ENCODE measurements at regions not wholly inside any gene's neighbourhood (a gene's known extent, or its start where the extent isn't known, plus 50 kb on each side); places are given as distances from the start of the nearest gene placed in this dataset.
"Not testable (repeated sequence)": the region's sequence is repeated elsewhere in the genome, so short reads cannot be mapped to it uniquely, and the experiment has no call there.

DNA sequence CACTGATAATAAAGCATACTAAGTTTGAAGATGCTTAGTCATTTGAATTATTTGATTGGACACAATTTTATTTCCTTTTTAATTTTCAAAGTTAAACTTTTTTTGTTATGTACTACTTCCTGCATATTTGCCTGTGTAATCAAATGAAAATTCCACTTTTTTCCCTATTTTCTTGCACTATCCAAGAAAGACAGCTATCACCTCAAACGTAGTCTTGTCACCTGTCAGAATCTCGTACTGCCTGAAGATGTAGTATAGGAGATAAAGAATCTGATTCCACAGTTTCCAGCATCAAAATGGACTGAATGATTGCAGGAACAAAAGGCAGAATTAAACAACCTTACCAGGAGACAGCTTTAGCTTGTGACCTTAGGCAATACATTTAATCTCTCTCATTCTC lies 818.8 kb downstream of the MAT2B start:
- no peak for DNase-seq (ENCODE audit: low read depth in 4 of 4, low spot score in 2 of 4)

DNA sequence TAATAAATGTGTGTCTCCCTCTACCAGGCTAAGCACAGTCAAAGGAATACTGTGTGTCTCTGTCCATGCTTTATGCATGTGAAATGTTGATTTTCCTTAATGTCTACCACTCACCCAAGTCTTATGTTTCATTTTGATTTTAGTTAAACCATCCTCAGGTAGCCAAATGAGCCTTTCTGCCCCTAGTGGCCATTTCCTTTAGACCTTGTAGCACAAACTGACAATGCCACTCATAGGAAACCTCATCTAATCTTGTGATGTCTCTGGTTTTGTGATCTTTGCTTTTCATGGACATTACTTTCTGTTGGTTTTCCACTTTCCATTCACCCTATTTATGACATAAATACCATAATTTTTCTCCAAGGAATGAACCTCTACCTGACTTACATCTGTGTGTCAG lies 820.8 kb downstream of the MAT2B start:
- DNase-seq (ENCODE audit: low read depth in 4 of 4, low spot score in 2 of 4) = no peak

DNA sequence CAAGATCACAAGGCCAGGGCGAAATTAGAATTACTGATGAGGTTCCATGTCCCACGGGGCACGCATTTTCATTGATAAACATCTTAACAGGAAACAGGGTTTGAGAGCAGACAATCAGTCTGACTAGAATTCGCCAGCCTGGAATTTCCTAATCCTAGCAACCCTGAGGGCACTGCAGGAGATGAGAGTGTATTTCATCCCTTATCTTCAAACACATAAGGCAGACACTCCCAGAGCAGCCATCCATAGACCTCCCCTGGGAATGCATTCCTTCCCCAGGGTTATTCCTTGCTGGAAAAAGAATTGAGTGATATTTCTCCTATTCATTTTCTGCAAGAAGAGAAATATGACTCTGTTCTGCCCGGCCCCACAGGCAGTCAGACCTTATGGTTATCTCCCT lies 821.7 kb downstream of the MAT2B start:
- DNase-seq (ENCODE audit: low read depth in 4 of 4, low spot score in 2 of 4) = not testable (repeated sequence)

DNA sequence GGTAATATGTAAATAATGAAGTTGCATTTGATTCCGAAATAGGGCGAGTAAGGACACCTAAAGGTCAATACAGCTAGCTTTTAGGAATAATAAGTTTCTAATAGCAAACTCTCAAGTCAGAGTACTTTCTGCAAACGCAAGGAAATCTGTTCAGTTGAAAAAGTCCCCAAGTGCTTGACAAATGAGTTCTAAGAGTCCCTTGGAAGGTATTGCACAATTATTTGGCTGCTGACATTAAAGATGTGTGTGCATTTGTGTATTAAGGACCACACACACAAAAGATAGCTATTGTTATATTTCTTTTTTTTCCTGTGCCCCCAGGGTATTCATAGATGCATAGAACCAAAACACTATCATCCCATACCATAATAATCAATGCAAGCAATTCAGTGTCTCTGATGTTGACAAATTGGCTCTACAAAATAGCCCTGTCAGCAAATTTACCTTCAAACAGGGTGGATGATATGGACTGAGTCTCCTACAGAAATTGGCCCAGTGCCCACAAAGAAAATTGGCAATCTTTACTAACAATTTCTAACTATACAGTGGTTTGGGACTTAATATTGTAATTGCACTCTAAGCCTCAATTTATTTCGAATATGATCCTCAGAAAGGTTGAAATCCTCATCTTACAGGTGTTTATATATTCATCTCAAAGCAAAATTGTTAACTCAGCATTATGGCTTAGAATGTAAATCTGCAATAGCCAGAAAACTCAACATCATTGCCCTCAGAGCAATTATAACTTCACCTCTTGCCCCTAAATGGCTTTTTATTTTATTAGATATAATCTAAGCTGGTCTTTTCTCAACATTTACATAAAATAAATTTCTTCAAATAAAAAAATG lies 827.2 kb downstream of the MAT2B start:
- DNase-seq (ENCODE audit: low read depth in 4 of 4, low spot score in 2 of 4) = no peak

DNA sequence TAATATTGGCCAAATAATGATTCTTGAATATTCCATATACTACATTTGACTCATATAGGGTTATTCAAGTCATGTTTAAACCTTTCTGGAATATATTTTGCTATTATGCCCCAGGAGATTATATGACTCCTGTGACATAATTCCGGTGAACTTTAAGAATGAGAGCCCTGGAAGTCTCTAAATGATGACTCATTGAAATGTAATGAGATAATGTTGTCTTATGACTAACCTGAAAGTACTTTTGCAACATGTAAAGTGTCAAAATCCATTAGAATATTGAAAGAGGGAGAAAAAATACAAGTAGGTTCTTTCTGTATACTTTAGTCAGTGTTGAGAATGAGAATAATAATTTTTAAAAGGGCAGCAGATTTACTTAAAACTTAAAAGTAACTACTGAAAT lies 830.4 kb downstream of the MAT2B start:
- no peak for DNase-seq (ENCODE audit: low read depth in 4 of 4, low spot score in 2 of 4)

DNA sequence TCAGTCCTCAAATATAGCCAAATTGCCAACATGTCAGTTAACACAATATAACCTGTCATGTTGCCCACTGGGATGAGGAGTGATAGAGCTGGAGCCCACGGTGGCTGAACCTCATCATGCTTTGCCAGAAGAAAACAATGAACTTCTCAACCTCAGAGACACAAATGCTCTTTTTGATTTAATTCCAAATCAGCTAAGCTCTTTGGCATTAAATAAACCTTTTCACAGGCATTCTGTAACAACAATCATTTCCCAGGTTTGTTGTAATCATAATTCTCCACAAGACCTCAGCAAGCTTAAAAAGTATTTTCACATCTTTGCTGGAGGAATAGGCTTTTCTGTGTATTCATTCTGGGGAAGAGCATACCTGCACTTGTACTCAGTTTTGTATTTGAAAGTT lies 830.9 kb downstream of the MAT2B start:
- DNase-seq (ENCODE audit: low read depth in 4 of 4, low spot score in 2 of 4) = no peak

DNA sequence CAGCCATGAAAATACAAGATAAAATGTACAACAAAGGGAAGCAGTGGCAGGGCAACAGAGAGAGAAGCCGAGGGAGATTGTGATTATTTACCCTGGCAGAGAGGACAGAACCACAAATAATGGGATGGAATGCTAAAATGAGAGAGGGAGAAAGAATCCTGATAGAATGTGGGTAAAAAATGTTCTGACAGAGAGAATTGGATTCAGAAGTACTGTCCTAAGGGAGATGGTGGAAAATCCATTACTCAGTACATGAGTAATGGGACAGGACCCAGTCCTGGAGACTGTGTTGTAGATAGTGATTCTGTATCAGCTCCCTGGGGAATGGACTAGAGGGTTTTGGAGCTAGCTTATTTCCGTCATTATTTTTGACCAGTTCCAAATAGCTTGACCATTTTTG lies 831.5 kb downstream of the MAT2B start:
- no peak for DNase-seq (ENCODE audit: low read depth in 4 of 4, low spot score in 2 of 4)

DNA sequence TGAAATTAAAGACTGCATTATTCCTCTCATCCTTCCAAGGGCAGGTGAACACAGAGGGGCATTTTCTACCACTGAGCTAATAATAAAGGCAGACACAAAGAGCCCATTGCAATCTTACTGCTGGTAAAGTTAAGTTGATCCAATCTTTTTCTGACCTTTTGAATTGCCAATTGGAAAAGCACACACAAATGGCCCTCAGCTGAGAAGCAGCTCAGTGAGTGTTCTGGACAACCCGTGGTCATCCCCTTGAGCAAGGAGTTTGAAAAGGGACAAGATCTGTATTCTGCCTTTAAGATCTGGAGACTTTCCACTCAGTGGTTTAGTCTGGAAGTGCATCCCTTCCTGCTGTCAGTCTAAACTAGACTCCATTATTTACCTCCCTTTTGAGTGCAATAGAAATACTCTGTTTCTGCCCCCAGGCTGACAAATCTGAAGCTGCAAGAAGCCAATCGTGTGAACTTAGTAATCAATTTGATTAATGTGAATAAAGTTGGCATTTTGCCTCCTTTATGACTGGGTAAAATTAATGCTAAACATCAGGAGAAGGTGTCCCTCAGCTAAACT lies 835.7 kb downstream of the MAT2B start:
- DNase-seq (ENCODE audit: low read depth in 4 of 4, low spot score in 2 of 4) = no peak

DNA sequence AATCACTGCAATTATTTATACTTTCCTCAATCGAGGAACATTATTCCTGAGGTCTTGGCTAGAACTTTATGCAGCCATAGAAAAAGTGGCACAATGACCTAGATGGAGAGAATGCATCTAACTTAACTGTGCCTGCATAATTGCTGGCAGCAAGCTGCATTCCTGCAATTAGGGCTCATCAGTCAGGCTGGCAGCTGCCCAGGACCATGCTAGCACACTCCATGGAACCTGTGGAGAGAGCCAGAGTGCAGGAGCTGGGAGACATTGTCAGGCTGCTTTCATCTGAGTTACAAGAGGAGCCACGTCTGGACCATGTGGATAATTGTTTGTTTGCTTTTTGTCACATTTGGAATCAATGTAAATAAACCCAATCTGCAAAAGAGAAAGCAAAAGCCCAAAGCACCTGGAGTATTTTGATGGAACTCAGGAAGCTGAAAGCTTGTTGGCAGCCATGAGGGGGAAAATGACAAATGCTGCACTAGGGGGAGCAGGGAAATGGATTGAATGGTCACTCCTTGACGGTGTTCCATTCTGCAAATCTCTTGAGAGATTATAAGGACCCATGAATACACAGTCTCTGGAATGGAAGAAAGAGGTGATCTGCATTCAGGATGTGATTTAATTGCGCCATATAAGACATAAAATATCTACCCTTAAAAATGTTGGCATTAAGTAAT lies 839.9 kb downstream of the MAT2B start:
- DNase-seq (ENCODE audit: low read depth in 4 of 4, low spot score in 2 of 4) = no peak

DNA sequence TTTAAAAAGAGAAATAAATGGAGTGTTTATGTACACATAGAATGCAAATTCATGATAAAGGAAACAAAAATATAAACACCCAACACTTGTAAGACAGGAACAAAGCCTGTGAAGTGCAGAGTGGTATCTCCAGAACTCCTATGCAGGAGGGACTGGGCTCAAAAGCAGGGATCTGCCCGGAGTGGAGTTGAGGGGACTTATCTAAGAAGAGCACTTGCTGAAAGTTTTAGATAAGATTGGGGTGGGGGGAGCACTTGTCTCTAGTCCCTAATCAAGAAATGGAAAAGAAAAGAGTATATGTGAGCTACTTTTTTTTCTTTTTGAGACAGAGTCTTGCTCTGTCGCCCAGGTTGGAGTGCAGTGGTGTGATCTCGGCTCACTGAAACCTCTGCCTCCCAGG lies 840.4 kb downstream of the MAT2B start:
- no peak for DNase-seq (ENCODE audit: low read depth in 4 of 4, low spot score in 2 of 4)

DNA sequence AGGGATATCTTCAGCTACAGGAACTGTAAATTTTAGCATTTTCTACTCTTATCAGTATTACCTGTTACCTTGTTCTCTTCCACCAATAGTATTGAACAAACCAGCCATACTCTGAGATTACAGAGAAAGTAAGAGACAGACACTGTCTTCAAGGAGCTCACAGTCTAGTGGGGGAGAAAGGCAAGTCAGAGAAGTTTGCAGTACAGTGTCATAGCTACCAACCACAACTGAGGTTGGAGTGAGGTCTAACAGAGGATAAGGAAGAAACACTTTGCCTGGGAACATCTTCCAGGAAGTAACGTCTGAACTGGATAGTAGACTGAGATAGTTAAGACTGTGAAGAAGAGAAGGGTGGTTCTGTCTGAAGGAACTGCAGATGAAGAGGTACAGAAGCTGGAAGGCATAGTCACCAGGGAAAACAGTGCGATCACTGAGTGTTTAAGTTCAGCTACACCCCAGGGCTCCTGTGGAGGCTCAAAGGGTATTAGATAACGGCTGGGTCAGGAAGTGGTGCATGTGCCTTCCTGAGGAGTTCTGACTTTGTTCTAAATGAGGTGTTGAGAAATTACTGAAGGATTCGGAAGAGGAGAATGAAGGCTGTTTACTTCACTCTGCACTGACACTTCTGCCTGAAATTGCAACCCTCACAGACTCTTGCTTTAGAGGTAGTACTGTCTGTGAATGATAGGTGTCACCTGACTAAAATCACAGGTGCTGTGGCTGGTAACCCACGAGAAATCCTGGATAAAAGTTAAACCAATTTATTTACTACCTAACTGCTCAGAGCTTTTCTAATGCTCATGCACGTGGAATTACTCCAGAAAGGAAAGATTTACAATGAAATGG lies 841.6 kb downstream of the MAT2B start:
- no peak for DNase-seq (ENCODE audit: low read depth in 4 of 4, low spot score in 2 of 4)

DNA sequence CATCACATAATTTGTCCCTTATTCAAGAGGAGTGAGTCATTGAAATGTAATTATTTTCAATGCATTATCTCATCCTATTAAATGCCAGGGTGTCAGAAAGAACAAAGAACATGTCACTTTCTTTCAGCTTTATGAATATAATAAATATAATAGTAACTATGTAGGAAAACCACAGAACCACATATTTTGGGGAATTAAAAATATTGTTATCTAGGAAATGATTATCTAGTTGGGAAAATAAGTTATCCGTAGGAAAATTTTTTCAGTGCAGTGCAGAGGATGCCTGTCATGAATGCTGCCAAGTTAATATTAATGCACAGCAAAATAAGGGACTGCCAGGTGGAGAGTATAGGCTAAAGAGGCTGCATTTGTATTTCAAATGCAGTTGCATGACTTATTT lies 844.8 kb downstream of the MAT2B start:
- no peak for DNase-seq (ENCODE audit: low read depth in 4 of 4, low spot score in 2 of 4)

DNA sequence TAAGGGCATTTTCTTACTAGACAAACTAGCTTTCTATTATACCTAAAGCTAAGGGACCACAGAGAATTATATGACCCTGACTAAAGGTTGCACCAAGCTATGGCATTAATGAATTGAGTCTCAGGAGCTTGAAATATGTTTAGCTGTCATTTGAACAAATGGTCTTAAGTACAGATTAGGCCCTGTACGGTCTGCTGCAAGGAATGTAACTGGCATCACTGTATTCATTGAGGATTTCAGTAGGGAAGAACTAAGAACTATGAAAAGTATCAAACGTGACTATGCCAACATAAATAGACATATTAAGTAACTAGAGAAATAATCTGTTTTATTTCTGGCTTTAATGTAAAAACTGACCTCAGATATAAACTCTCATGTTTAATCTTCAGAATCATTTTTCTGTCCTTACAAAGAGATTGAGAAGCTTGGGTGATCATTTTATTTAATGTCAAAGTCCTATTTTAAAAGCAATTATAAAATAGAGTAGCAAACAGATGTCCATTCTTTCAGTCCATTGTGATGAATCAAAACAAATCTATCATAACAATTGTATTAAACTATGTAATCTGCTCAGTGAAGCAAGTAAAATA lies 845.9 kb downstream of the MAT2B start:
- DNase-seq (ENCODE audit: low read depth in 4 of 4, low spot score in 2 of 4) = no peak

DNA sequence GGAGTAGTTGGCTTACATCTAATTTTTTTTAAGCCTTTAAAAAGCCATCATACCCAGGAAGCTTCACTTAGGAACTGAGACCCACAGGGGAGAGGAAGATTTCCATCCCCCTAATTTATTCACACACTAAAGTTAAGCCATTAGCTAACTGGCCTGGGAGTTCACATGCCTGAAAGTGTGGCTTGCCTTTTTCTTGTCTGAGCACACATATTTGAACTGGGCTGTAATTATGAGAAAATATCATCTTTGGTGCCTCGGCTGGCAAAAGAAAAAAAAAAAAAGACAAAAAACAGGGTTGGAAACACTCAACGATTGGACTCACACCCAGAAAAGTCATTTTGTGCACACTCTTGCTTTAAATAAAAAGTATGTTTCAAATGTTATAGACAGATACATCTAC lies 847.3 kb downstream of the MAT2B start:
- DNase-seq (ENCODE audit: low read depth in 4 of 4, low spot score in 2 of 4) = no peak

DNA sequence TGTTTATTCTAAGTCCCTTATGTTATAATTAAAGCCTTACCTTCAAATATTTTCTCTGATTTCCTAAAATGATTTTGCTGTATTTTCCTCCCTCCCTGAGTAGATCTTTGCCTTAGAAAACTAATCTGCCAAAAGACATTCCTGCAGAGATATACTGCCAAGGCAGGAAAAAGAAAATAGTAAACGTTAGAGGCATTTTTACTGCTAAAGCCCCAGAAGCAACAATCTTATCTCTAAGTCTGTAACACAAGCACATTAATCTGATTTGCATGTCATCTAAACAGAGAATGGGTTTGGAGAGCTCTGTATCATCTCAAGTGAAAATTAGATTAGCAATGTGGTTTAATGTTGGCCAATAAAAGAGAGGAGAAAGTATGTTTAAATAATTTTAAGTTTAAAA lies 847.7 kb downstream of the MAT2B start:
- DNase-seq (ENCODE audit: low read depth in 4 of 4, low spot score in 2 of 4) = peak in 2 of 4 donors; percentile 7 to 12

DNA sequence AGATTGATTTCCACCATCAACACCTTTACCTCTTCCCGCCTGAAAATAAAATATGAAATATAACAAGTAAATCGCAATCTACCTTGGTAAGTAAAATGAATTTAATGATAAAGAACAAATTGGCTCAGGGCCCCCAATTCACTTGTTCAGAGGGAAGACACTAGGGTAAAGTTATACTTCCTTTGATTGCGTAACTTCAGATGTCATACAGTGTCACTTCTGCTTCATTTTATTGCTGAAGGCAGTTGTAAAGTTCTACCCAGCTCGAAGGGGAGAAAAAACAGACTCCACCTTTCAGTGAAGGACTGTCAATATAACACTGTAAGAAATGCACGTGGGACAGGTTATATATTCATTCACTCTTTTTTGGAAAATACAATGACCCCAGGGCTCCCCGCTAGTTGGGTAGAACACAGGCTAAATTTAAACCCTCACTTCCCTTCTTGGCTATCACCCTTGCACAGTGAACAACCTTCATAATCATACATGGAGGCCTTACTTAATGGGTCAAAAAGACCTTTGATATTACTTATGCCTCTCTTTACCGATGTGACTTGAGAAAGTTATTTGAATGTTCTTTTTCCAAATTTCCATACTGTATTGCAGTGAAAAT lies 848.8 kb downstream of the MAT2B start:
- no peak for DNase-seq (ENCODE audit: low read depth in 4 of 4, low spot score in 2 of 4)

DNA sequence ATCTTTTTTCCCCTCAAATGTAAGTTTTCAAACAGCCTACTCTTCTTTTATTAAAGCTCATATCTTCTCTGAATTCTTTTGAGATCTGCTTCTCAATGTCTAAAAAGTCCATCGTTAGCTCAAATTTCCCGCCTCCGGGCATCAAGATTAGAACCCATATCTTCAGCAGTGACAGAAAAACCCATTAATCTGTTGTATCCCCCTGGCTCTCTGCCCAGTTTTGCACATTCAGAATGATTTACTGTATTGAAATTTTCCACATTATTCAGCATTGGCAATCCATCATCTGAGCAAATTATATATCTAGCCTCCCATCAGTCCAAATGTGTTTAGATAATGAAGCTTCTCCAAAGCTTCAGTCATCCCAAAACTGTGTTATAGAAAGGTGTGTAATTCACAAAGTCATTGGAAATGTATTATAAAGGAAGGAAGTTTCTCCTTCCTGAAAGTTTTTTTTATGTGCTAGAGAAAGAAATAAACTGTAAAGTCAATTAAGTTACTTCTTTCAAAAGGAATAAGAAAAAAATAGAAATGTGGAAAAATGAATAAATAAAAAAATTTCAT lies 849.9 kb downstream of the MAT2B start:
- no peak for DNase-seq (ENCODE audit: low read depth in 4 of 4, low spot score in 2 of 4)

DNA sequence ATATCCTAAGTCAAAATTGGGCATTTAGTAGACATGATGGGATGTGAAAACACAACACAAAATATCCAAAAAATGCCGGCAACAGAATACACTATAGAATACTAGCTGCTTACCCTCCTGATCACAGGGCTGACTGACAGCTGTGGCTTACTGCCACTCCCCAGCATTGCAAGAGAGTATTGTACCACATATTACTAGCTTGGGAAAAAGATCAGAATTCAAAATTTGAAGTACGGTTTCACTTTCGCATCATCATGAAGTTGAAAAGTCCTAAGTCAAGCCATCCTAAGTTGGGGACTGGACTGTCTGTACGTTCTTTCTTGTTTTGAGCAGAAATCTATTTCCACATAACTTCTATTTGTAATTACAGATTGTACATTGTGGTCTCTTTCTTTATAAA lies 851.4 kb downstream of the MAT2B start:
- no peak for DNase-seq (ENCODE audit: low read depth in 4 of 4, low spot score in 2 of 4)

DNA sequence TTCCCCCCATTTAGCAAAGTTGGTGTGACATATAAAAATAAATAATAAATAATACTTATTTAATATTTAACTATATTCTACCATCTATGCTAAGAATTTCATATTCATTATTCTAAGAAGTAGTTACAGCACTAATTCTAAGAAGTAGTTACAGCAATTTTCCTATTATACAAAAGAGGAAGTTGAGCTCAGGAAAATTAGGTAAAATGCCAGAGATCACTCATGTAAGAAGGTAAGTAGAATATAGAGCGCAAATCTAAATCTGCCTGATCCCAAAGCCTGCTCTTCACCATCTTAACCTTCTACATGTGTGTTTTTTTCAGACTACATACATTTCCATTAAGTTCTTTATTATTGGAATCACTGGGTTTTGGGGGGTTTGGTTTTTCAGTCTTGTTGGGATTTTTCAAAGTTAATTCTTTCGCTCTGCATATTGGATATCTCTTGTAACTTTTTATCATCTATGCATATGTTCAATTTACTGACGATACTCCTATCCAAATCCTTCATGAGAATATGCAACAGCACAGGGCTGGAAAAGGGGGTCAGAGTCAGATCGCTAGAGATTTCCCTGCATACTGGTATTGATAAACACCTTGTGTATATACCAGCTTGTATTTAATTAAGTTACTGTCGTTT lies 852.1 kb downstream of the MAT2B start:
- no peak for DNase-seq (ENCODE audit: low read depth in 4 of 4, low spot score in 2 of 4)

Data from left renal cortex interstitium (tissue), 4 donors.